ENCODE measurements at regions not wholly inside any gene's neighbourhood (a gene's known extent, or its start where the extent isn't known, plus 50 kb on each side); places are given as distances from the start of the nearest gene placed in this dataset.
"Not testable (repeated sequence)": the region's sequence is repeated elsewhere in the genome, so short reads cannot be mapped to it uniquely, and the experiment has no call there.

DNA sequence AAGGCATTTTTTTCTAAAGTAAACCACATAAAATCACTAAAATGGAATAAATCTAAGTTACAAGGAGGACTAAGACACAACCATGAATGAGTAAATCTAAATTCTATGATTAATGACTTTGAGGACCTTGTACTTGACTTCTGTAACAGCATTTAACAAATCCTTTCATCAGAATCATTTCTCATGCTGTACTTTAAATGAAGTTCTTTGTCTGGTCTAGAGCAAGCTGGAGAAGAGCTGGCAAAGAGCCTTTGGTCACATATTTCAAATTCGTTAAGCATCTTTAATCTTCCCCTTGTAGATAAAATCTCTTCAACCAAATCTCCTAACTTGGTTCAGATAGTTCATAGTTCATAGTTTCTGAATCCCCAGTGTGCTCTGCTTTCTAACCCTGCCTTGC lies 405.4 kb downstream of the PTPRC start:
- no peak for DNase-seq (ENCODE audit: low spot score)

DNA sequence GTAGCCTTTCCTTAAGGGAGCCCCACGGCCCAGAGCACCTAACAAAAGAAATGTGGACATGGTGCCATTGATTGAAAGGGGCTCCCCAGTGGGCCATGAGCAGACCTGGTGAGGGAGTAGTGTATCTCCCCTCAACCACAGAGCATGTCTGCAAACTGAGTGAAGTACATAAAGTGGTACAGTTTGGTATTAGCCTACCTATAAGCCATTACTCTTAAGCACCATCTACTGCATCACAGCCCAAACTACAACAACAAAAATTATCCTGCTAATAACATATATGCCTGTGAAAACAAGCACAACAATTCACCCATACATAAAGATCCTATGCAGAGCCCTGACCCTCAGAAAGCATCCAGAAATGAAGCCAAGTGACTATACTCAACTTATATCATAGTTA lies 407.8 kb downstream of the PTPRC start:
- DNase-seq (ENCODE audit: low spot score), result no peak

DNA sequence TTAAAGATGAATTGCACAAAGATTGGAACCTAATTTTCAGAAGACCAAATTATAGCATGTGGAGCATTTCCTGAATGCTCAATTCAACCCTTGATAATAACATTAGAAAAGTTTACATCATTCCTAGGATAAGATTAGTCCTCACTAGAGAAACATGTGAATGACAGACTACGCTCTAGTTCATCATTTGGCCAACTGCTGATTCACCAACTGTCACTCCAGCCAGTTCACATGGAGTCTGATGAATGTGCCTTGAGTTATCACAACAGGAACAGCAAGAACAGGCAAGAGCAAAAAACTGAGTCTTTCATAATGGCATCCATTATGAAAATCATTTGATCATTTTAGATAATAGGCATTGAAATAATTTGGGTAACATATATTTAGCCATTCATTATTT lies 415.9 kb downstream of the PTPRC start:
- no peak for DNase-seq (ENCODE audit: low spot score)

DNA sequence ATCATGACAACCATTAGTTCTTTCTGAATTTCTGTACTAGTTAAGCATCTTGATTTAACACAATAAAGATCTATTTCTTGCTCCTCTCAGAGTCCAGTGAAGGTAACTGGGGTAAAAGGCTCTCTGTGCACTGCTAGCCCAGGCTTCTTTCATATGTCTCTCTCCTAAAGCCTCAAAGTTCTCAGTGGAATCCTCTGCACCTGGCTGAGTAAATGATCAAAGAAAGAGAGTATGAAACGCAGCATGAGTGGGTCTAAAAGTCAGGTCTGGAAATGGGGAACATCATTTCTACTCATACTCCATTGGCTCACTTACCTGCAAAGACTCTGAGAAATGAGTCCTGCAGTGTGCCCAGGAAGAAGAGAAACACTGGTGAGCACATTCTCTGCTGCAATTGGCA lies 418.5 kb downstream of the PTPRC start:
- no peak for DNase-seq (ENCODE audit: low spot score)

DNA sequence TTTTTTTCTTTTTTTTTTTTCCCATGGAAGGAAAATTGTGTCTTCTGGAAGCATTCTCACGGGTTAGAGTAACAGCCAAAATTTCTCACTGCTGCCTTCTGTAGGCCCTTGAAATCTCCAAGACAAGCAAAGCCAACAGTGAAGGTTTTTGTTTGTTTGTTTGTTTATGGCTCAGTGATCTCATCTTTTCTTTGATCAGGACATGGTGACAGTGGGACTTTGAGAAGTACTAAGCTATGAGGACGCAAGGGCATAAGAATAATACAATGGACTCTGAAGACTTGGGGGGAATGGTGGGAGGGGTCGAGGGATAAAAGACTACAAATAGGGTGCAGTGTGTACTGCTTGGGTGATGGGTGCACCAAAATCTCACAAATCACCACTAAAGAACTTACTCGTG lies 419.4 kb downstream of the PTPRC start:
- DNase-seq (ENCODE audit: low spot score), result no peak

DNA sequence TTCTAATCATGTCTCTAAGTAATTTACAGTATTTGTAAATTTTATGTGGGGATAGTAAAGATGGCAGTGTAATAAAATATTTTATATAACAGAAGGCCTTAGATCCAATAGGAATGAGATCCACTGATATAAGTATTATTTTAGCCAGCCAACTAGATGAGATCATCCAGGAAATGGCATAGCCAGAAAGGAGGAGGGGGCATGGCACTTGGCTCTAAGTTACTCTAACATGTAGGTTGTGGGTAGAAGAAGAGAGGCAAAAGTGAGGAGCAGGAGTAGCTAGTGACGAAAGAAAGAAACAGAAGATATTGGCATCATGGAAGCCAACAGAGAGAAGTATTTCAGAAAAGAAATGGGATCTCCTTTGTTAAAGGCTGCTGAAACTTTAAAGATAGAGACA lies 426.1 kb downstream of the PTPRC start:
- no peak for DNase-seq (ENCODE audit: low spot score)

DNA sequence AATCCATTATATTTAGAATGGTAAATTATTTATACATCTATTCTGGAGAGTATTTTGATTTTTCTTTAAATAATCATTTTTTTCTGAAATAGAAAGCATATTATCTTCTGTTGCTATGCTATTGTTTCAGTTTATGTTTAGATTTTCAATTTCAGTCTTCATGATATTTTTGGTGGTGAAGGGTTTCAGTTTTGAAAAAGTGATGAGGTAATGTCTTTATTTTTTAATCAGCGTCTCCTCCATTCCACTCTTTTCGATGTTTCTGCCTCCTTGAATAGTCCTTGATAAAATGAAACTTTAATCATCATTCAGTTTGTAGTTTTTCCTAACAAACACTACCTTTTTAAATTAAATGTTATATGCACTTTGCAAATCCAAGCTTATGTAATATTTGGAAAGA lies 428.6 kb downstream of the PTPRC start:
- DNase-seq (ENCODE audit: low spot score), result no peak

DNA sequence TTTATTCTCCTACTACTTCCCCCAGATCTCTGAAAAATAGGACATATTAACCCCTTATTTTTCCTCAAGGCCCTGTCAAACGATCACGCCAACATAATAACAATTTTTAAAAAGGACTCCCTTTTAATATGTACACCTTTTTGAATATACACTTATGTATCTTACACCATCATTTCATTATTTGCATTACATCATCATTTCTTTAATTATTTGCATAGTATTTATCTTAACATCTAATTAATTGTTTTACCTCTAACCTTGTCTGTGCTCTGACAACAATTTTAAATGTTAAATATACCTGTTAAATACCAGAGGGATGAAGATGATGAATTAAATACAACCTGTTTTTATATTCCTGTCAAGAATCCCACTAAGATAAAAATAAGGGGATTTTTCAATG lies 432.2 kb downstream of the PTPRC start:
- DNase-seq (ENCODE audit: low spot score), result no peak

DNA sequence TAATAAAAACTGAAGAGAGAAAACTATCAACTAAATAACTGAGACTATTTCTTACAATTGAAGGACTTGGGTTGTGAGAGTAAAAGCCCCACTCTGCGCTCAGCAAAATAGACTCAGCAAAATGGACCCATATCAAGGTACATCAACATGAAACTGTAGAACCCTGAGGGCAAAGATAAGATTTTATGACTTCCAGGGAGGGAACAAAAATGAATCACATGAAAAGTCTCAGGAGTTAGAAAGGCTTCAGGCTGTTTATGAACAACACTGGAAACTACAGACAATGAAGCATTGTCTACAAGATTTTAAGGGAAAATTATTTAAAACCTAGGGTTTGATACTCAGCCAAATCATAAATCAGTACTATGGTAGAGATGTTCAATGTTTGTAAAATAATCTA lies 434.3 kb downstream of the PTPRC start:
- DNase-seq (ENCODE audit: low spot score), result peak; percentile 65

DNA sequence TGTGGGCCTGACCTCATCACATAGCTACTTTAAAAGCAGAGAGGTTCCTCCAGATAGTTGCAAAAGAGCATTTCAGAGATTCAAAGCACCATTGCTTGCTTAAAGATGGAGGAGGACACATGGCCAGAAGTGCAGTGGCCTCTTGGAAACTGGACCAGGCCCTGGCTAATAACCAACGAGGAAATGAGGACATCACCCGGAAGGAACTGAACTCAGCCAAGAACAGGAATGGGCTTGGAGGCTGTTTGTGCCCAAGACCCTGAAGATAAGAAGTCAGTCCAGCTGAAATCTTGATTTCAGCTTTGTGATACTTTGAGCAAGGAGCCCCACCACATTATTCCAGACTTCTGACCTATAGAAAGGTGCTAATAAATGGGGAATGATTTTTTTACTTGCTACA lies 437.0 kb downstream of the PTPRC start:
- no peak for DNase-seq (ENCODE audit: low spot score)

DNA sequence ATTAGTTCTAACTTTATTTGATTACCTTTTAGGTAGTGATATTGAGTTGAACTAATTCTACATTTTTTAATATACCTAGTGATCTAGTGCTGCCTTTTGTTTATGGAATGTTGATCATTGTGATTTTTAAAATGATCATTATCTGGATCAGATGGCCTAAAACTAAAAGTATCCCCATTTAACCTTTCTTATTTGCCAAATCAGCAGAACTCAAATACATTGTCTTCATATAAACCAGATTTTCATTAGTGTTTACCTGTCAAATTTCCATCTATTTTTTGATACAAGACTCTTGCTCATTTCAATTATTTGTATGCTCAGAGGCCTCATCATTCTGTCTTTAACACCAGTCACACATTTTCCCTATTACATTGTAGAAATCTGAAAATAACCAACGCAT lies 441.2 kb downstream of the PTPRC start:
- DNase-seq (ENCODE audit: low spot score), result no peak

DNA sequence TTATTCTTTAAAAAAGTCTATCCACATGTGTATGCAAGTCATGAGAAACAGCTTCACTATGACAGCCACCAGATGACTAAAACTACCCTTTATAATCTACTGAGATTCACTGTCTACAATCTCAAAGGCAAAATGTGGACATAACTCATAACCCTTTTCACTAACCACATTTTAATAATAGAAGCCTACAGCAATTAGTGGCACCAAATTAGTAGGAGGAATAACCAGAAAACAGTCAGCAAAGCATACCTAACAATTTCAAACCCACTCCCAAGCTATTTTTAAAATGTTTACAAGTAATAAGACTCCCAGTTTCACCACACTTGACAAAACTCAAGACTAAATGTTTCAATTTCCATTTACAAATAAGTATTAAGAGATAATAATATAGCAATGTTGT lies 442.9 kb downstream of the PTPRC start:
- no peak for DNase-seq (ENCODE audit: low spot score)

DNA sequence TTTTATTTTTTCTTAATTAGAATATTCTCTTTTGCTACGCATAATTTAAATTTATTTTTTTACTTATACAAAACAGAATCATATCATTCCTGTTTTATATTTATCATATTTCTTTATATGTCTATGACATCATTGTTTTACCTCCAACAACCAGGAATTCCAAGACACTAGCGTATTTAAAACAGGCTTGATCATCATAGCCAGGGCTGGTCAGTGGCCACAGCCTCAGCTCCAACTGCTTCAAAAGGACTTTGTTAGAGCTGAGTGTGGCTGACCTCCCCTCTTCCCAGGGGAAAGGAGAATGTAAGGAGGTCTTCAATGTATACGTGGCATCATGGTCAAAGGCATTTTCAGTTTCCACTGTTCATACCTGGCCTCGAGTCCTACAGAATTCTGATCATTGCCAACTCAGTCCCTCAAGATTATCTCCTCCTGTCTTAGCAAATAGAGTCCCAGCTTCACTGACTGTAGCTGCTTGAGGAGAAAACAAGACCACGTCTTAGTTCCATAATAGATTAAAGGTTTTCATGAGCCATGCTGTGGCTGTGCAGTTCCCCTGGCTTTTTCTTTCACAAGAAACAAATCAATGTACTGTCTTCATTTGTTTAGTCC lies 444.0 kb downstream of the PTPRC start:
- DNase-seq (ENCODE audit: low spot score), result no peak

DNA sequence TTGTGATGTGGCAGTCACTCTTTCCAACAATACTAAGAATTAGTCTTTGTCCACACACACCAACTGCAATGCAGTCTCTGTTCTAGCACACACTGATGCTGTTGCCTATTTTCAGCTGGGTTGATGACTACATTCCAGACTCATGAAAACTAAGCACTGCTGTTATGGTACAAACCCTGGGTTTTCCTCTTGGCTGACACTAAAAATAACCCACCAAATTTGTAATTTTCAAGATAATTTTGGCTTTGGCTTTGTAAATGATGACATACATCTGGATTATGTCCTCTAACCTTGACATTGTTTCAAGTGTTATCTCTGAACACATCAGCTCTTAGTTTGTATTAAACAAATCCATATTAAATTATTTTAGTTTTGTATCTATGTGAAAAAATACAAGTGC lies 444.8 kb downstream of the PTPRC start:
- no peak for DNase-seq (ENCODE audit: low spot score)

DNA sequence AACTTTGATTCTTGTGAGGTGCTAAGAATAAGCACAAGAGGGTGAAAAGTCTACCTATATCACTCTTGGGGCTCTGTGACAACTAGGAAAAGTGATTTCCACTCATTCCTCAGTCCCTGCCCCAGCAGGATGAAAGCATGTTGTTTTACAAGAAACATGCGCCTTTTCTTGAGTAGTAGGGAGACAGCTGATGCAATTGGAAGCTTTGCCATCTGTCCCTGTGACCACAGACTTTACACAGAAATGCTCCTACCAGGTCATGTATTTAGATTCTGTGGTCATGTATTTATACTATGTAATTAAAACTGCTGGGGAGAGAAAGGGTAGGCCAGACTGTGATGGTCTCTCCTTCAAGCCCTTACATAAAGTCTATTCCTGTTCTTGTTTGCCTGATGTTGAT lies 445.5 kb downstream of the PTPRC start:
- no peak for DNase-seq (ENCODE audit: low spot score)

DNA sequence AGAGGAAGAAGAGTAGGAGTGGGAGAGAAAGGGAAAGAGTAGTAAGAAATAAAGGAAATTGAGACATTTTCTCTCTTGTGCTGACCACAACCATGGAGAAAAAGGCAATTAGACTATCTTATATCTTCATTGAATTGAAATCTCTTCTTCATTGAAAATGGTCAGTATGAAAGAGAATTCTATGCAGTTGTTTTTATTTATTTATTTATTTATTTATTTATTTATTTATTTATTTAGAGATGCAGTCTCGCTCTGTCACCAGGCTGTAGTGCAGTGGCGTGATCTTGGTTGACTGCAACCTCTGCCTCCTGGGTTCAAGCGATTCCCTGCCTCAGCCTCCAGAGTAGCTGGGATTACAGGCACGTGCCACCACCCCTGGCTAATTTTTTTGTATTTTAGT lies 447.1 kb downstream of the PTPRC start:
- DNase-seq (ENCODE audit: low spot score), result no peak

DNA sequence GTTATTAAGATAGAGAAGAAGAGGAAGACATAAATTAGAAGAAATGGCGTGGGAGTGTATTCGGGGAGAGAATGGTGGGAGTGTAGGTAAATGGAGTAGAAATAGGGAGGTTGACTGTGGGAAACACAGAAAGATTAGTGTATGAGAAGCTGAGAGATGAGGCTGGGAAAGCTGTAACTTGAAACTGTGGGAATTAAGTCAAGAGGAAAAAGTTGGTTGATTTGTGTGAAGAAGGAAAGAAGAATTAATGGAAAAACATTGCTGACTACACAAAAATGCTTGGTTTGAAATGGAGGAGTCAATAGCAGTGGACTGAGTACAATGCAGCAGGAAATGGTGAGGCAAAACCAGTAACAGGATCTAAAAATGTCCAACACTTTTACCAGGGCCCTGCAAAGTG lies 448.3 kb downstream of the PTPRC start:
- no peak for DNase-seq (ENCODE audit: low spot score)

DNA sequence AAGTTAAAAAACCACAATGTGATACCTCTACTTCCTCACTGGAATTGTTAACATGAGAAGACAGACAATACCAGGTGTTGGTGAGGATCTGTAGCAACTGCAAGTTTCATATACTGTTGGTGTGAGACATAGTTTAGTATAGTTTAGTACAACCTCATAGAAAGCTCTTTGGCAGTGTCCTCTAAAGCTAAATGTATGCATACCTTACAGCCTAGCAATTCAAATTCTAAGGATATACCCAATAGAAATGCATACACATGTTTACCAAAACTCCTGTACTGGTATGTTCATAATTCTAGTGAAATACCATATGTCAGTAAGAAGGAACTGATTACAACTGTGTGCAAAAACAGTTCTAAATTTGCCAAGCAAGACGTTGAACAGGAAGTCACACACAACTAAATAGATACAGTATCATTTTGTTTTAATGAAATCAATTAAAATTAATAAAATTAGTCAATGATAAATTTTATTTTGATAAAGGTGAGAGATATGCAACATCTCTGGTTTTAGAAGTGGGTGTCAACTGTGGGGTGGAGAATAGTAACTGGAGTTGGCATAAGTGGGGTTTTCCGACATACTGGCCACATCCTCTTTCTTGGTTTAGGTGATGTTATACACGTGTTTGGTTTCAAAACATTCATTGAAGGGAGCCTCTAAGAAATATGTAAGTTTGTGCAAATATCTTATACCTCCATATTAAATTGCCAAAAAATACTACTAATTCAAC lies 450.7 kb downstream of the PTPRC start:
- DNase-seq (ENCODE audit: low spot score), result no peak

DNA sequence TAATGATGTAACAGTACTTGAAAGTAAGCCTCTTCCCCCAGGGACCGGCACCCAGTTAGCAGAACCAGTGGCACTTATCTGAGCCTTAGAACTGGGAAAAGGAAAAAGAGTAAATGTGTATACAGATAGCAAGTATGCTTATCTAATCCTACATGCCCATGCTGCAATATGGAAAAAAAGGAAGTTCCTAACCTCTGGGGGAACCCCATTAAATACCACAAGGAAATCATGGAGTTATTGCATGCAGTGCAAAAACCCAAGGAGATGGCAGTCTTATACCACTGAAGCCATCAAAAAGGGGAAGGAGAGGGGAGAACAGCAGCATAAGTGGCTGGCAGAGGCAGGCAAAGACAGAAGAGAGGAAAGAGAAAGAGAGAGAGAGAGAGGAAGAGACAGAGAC lies 456.8 kb downstream of the PTPRC start:
- DNase-seq (ENCODE audit: low spot score), result not testable (repeated sequence)

DNA sequence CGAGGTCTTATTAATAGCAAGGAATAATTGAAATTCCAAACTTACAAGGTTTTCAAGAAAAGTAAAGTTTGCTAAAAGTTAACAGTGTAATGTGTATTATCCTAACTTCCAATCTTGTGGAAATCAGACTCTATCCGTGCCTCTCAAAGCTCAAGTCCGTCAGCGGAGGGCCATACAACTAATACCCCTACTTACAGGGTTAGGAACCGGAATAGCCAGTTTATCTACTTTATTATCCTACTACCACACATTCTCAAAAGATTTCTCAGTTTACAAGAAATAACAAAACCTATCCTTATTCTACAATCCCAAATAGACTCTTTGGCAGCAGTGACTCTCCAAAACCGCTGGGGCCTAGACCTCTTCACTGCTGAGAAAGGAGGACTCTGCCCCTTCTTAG lies 457.8 kb downstream of the PTPRC start:
- DNase-seq (ENCODE audit: low spot score), result no peak

DNA sequence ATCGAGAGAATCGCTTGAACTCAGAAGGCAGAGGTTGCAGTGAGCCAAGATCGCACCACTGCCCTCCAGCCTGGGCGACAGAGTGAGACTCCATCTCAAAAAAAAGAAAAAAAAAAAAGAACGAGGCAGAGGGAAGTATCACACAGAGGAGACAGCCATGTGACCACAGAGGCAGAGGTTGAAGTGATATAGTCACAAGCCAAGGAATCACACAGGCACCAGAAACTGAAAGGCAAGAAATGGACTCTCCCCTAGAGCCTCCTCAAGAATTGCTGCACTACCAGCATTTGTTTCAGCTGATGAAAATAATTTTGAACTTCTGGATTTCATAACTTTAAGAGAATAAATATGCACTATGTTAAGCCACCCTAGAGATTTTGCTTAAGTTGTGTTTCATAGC lies 459.6 kb downstream of the PTPRC start:
- no peak for DNase-seq (ENCODE audit: low spot score)

DNA sequence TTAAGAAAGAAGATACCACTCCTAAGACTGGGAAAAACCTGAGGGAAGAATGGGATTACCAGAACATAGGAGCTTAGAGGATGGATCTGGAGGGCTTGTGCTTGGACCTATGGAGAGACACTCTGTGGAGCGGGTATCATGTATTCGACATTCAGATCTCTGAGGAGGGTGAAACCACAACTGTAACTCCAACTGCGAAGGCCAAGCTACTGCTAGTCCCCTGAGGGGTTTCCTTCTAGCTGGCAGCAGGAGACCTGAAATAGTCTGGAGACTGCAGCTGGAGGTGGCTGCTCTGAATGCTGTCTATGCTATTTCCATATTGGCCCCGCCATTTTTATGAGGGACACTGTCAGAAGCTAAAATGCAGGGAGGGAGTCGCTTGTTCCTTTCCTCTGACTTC lies 462.3 kb downstream of the PTPRC start:
- no peak for DNase-seq (ENCODE audit: low spot score)

DNA sequence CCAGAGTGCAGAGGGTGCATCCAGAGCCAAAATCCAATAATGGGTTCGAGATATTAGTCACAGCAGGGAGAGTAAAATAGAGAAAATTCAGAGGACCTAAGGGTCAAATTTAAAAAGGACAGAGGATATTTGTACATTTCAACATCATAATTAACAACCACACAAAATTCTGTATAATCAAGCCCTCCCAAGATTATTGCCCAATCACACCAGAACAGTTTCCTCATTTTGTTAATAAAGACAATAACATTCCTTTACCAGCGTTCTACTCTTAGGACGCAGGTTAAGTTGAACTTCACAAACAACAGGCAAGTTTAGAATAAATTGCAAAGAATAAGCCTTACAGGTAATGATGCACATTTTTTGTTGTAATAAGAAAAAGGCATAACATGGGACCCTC lies 462.8 kb downstream of the PTPRC start:
- DNase-seq (ENCODE audit: low spot score), result no peak

DNA sequence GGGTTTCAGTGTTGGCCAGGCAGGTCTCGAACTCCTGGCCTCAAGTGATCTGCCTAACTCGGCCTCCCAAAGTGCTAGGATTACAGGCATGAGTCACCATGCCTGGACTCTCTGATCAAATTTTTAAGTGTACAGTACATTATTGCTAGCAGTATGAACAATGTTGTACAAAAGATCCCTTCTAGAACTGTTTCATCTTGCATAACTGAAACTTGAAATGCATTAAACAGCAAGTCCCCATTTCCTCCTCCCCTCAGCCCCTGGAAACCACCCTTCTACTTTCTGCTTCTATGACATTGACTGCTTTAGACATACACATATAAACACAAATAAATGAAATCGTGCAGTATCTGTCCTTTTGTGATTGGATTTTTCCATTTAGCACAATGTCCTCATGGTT lies 463.4 kb downstream of the PTPRC start:
- no peak for DNase-seq (ENCODE audit: low spot score)
